HG02623 (cell line): ENCODE measurements at regions not wholly inside any gene's neighbourhood (a gene's known extent, or its start where the extent isn't known, plus 50 kb on each side); places are given as distances from the start of the nearest gene placed in this dataset.
"Not testable (repeated sequence)": the region's sequence is repeated elsewhere in the genome, so short reads cannot be mapped to it uniquely, and the experiment has no call there.

ENCODE experiments used
- ATAC-seq: cut with Tn5 transposase; IDR thresholded peaks from one replicate; pipeline ENCODE4 v1.9.1; 2021; ENCODE audit warnings: moderate library complexity; ENCODE audit not compliant: unreplicated experiment

DNA sequence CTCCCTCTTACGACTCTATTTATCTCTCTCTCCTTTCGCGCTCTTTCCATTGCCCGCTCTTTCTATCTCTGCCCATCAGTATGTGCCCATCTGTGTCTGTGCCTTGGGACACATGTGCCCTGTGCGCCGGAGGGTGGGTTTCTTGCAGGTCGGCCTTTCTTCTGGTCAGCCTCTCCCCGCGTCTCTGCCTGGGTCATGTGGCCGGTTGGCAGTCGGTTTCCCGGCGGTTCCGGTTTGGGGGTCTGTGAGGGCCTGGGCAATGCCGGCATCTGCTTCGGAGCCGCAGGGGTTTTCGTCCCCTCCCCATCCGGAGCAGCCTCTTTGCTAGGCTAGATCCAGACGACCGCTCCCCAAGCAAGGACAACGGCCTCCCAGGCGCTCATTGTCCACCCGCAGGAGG, 1426.0 kb upstream of the PCDH10 start:
- ATAC-seq = not testable (repeated sequence)

- ATAC-seq = not testable (repeated sequence)
These were observed 1424.2 kb upstream of the PCDH10 start for GRCh38 chr4:131724847-131725246.

DNA sequence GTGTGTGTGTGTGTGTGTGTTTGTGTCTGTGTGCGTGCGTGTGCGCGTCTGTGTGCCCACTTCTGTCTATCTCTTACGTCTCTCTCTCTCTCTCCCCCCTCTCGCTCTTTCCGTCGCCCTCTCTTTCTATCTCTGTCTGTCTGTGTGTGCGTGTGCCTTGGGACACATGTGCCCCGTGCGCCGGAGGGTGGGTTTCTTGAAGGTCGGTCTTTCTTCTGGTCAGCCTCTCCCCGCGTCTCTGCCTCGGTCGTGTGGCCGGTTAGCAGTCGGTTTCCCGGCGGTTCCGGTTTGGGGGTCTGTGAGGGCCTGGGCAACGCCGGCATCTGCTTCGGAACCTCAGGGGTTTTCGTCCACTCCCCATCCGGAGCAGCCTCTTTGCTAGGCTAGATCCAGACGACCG, 1423.6 kb upstream of the PCDH10 start:
- not testable (repeated sequence) for ATAC-seq

GRCh38 chr4:131726940-131727339, 1422.2 kb upstream of the PCDH10 start:
- ATAC-seq = not testable (repeated sequence)

GRCh38 chr4:131727418-131727817, 1421.7 kb upstream of the PCDH10 start:
- ATAC-seq = not testable (repeated sequence)

DNA sequence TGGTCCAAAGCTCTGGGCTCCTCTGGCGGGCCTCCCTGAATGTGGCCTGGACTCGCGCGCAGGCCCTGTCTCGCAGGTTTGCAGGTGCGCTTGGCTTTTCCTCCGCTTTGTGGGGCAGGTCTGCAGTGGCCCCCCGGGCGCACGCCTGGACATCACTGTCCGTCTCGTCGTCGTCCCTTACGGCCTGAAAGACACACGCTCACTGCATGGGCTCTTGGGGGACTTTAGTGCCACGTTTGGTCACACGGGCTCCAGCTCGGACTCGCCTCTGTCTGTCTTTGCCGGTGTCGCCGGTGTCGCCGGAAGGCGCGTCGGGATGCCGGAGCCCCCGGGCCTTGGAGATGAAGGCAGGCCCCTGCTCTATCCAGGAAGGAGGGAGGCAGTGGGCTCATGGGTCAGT, 1419.9 kb upstream of the PCDH10 start:
- ATAC-seq = not testable (repeated sequence)

DNA sequence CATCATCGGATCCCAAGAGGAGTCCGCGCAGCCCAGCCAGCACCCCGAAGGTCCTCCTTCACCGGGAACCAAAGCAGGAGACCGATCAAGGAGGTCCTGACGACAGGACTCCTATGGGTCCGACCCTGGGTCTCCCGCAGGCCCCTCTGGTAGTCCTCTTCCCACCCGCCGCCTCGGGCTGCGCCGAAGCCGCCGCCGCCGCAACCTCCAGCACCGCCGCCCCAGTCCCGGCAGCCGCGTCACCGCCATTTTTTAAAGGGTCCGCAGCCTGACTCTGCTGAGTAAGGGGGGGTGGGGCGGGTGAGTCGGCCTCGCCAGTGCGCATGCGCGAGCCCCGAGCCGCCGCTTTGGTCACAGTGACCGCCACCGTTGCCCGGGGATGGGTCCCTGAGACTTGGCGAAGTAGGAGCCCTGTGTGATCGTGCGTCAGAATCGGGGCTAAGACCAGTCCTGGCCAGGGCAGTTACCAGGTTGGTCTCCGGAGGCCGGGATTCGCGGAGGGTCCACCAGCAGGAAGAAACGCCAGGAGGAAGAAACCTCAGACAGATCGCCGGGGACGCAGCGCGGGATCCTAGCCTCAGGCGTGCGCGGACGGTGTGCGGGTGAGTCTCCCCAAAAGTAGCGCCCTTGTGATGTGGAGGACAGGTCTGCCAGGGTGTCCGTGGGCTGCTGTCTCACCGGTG, 1419.2 kb upstream of the PCDH10 start:
- ATAC-seq = not testable (repeated sequence)

- ATAC-seq = not testable (repeated sequence)
These were observed 1418.5 kb upstream of the PCDH10 start for GRCh38 chr4:131730574-131730973.

DNA sequence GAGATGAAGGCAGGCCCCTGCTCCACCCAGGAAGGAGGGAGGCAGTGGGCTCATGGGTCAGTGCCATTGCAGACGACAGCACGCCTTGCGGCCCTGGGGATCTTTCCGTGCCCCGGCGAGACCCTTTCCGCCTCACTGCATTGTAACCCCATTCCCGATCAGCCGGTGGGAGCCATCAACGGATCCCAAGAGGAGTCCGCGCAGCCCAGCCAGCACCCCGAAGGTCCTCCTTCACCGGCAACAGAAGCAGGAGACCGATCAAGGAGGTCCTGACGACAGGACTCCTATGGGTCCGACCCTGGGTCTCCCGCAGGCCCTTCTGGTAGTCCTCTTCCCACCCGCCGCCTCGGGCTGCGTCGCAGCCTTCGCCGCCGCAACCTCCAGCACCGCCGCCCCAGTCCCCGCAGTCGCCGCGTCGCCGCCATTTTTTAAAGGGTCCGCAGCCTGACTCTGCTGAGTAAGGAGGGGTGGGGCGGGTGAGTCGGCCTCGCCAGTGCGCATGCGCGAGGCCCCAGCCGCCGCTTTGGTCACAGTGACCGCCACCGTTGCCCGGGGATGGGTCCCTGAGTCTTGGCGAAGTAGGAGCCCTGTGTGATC, 1417.0 kb upstream of the PCDH10 start:
- ATAC-seq = not testable (repeated sequence)

GRCh38 chr4:131734321-131734720, 1414.8 kb upstream of the PCDH10 start:
- ATAC-seq = not testable (repeated sequence)

GRCh38 chr4:131734851-131735385, 1414.2 kb upstream of the PCDH10 start:
- ATAC-seq = not testable (repeated sequence)

- not testable (repeated sequence) for ATAC-seq
These were observed 1410.1 kb upstream of the PCDH10 start for GRCh38 chr4:131738991-131739390.

- ATAC-seq = not testable (repeated sequence)
These were observed 1407.3 kb upstream of the PCDH10 start for GRCh38 chr4:131741836-131742235.

GRCh38 chr4:131742536-131743205, 1406.4 kb upstream of the PCDH10 start:
- ATAC-seq = not testable (repeated sequence)

DNA sequence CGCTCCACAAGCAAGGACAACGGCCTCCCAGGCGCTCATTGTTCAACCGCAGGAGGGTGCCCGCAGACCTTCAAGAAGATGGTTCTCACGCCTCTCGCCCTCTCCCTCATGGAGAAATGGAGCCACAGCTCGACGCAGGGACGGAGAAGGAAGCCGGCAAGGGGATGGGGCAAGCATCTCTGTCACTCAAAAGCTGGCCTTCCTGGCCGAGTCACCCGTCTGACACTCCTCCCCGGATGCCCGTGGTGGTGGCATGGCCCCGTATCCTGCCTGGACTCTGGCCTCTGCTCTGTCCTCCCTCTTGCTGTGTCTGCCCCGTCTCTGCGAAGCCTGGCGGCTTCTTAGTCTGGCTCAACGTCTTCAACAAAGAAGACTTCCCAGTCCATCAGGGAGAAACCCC, 1405.7 kb upstream of the PCDH10 start:
- ATAC-seq = not testable (repeated sequence)

- ATAC-seq = not testable (repeated sequence)
These were observed 1401.9 kb upstream of the PCDH10 start for GRCh38 chr4:131747203-131747602.

GRCh38 chr4:131749224-131749623, 1399.9 kb upstream of the PCDH10 start:
- not testable (repeated sequence) for ATAC-seq

DNA sequence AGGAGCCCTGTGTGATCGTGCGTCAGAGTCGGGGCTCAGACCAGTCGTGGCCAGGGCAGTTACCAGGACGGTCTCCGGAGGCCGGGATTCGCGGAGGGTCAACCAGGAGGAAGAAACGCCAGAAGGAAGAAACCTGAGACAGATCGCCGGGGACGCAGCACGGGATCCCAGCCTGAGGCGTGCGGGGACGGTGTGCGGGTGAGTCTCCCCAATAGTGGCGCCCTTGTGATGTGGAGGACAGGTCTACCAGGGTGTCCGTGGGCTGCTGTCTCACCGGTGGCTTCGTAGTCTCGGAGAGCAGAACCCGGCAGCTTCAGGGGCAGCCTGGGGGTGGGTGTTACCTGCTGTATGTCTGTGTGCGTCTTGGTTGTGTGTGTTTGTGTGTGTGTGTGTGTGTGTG, 1399.1 kb upstream of the PCDH10 start:
- not testable (repeated sequence) for ATAC-seq

- not testable (repeated sequence) for ATAC-seq
These were observed 1398.6 kb upstream of the PCDH10 start for GRCh38 chr4:131750469-131750868.

- ATAC-seq = not testable (repeated sequence)
These were observed 1386.9 kb upstream of the PCDH10 start for GRCh38 chr4:131762234-131762633.

DNA sequence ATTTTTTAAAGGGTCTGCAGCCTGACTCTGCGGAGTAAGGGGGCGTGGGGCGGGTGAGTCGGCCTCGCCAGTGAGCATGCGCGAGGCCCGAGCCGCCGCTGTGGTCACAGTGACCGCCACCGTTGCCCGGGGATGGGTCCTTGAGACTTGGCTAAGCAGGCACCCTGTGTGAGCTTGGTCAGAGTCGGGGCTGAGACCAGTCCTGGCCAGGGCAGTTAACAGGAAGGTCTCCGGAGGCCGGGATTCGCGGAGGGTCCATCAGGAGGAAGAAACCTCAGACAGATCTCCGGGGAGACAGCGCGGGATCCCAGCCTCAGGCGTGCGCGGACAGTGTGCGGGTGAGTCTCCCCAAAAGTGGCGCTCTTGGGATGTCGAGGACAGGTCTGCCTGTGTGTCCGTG, 1384.4 kb upstream of the PCDH10 start:
- no peak for ATAC-seq

- not testable (repeated sequence) for ATAC-seq
These were observed 1374.7 kb upstream of the PCDH10 start for GRCh38 chr4:131774382-131774781.
